PFSK-1 (cell line): ENCODE measurements at regions not wholly inside any gene's neighbourhood (a gene's known extent, or its start where the extent isn't known, plus 50 kb on each side); places are given as distances from the start of the nearest gene placed in this dataset.

ENCODE experiments used
- FOXP2 ChIP-seq: optimal IDR thresholded peaks from 2 replicates; pipeline ENCODE3; 2011; ENCODE audit warnings: borderline replicate concordance, control low read depth, inconsistent platforms; ENCODE audit not compliant: insufficient read depth; ENCODE audit errors: extremely low read length, extremely low read depth
- POLR2AphosphoS5 ChIP-seq: IDR thresholded peaks from 2 replicates; pipeline ENCODE4 v1.6.1; 2012; ENCODE audit warnings: low read depth, mild to moderate bottlenecking, control low read depth, low read length, moderate library complexity
- REST ChIP-seq, 2 experiments: IDR thresholded peaks; 2 replicates each; pipeline versions ENCODE4 v1.6.1 to v1.8.0; 2011 to 2012; ENCODE audit warnings: low read depth in 2 of 2, low read length in 2 of 2, control low read depth in 1 of 2, inconsistent platforms in 1 of 2, mild to moderate bottlenecking in 1 of 2, moderate library complexity in 1 of 2; ENCODE audit not compliant: insufficient read depth in 1 of 2
- SIN3A ChIP-seq: IDR thresholded peaks from 2 replicates; pipeline ENCODE4 v1.6.1; 2012; ENCODE audit warnings: mild to moderate bottlenecking, low read length, moderate library complexity, borderline replicate concordance; ENCODE audit not compliant: insufficient read depth
- TAF1 ChIP-seq: IDR thresholded peaks from 2 replicates; pipeline ENCODE4 v1.6.1; 2012; ENCODE audit warnings: low read length, control low read depth, borderline replicate concordance; ENCODE audit not compliant: insufficient read depth

- no peak for TF ChIP-seq POLR2AphosphoS5
Observed at GRCh38 chr13:81140675-81141074, 799.7 kb upstream of the SPRY2 start.

GRCh38 chr13:81139987-81140386 lies 799.1 kb upstream of the SPRY2 start:
- TF ChIP-seq TAF1 (no peak), SIN3A (no peak)

GRCh38 chr13:81138353-81138980 lies 797.5 kb upstream of the SPRY2 start:
- TF ChIP-seq REST (IDR thresholded peaks at IDR 0.05; ENCODE audit: insufficient read depth in 1 of 2, low read depth in 2 of 2, low read length in 2 of 2) (no peak), SIN3A (no peak), FOXP2 (no peak), TAF1 (no peak), POLR2AphosphoS5 (no peak)

- TF ChIP-seq SIN3A, result no peak
Observed at GRCh38 chr13:81133066-81133465, 792.1 kb upstream of the SPRY2 start.

GRCh38 chr13:81117416-81117815 lies 776.5 kb upstream of the SPRY2 start:
- TF ChIP-seq SIN3A (no peak), POLR2AphosphoS5 (no peak), FOXP2 (no peak), TAF1 (no peak), REST (IDR thresholded peaks at IDR 0.05; ENCODE audit: insufficient read depth in 1 of 2, low read depth in 2 of 2, low read length in 2 of 2) (no peak)

- TF ChIP-seq POLR2AphosphoS5, result no peak
- TF ChIP-seq REST (IDR thresholded peaks at IDR 0.05; ENCODE audit: insufficient read depth in 1 of 2, low read depth in 2 of 2, low read length in 2 of 2), result no peak
- no peak for TF ChIP-seq FOXP2
- TF ChIP-seq TAF1, result no peak
- no peak for TF ChIP-seq SIN3A
Observed at GRCh38 chr13:81116461-81117282, 775.7 kb upstream of the SPRY2 start.

GRCh38 chr13:81109026-81109425 lies 768.1 kb upstream of the SPRY2 start:
- TF ChIP-seq TAF1 (no peak), SIN3A (no peak), POLR2AphosphoS5 (no peak), REST (IDR thresholded peaks at IDR 0.05; ENCODE audit: insufficient read depth in 1 of 2, low read depth in 2 of 2, low read length in 2 of 2) (no peak), FOXP2 (no peak)
